Activated CD4-positive, alpha-beta T cell treated with anti-CD3 and anti-CD28 coated beads for 24 hours (primary cell): ENCODE measurements at regions not wholly inside any gene's neighbourhood (a gene's known extent, or its start where the extent isn't known, plus 50 kb on each side); places are given as distances from the start of the nearest gene placed in this dataset.
"Not testable (repeated sequence)": the region's sequence is repeated elsewhere in the genome, so short reads cannot be mapped to it uniquely, and the experiment has no call there.

Experiments used
- DNase-seq, 2 donors: peaks; one replicate each; pipeline ENCODE4 v3.0.0-alpha.2; 2020; ENCODE audit warnings: low read depth in 2 of 2

GRCh38 chr14:22303589-22304195, 285.3 kb downstream of the DAD1 start:
- no peak for DNase-seq

GRCh38 chr14:22300646-22301045, 288.4 kb downstream of the DAD1 start:
- no peak for DNase-seq

GRCh38 chr14:22297376-22297775, 291.6 kb downstream of the DAD1 start:
- DNase-seq = no peak

GRCh38 chr14:22296722-22297121, 292.3 kb downstream of the DAD1 start:
- no peak for DNase-seq

- no peak for DNase-seq
These were observed 292.9 kb downstream of the DAD1 start for GRCh38 chr14:22296088-22296487.

- DNase-seq = no peak
These were observed 297.6 kb downstream of the DAD1 start for GRCh38 chr14:22291406-22291805.

GRCh38 chr14:22289570-22289969, 299.5 kb downstream of the DAD1 start:
- no peak for DNase-seq

GRCh38 chr14:22285991-22286390, 303.0 kb downstream of the DAD1 start:
- no peak for DNase-seq

GRCh38 chr14:22282949-22283348, 306.1 kb downstream of the DAD1 start:
- no peak for DNase-seq

- no peak for DNase-seq
These were observed 306.6 kb downstream of the DAD1 start for GRCh38 chr14:22282417-22282816.

- not testable (repeated sequence) for DNase-seq
These were observed 307.6 kb downstream of the DAD1 start for GRCh38 chr14:22281447-22281874.

- no peak for DNase-seq
These were observed 308.3 kb downstream of the DAD1 start for GRCh38 chr14:22280497-22281316.

GRCh38 chr14:22276913-22277816, 311.9 kb downstream of the DAD1 start:
- no peak for DNase-seq

GRCh38 chr14:22271838-22272799, 316.9 kb downstream of the DAD1 start:
- no peak for DNase-seq

GRCh38 chr14:22268875-22269274, 320.1 kb downstream of the DAD1 start:
- no peak for DNase-seq

GRCh38 chr14:22266683-22267082, 322.3 kb downstream of the DAD1 start:
- no peak for DNase-seq

- DNase-seq = no peak
These were observed 322.9 kb downstream of the DAD1 start for GRCh38 chr14:22266142-22266442.

GRCh38 chr14:22265319-22266141, 323.5 kb downstream of the DAD1 start:
- no peak for DNase-seq

GRCh38 chr14:22264759-22265158, 324.3 kb downstream of the DAD1 start:
- no peak for DNase-seq

- no peak for DNase-seq
These were observed 325.1 kb downstream of the DAD1 start for GRCh38 chr14:22263961-22264360.
